GM11168 (cell line): ENCODE measurements at regions not wholly inside any gene's neighbourhood (a gene's known extent, or its start where the extent isn't known, plus 50 kb on each side); places are given as distances from the start of the nearest gene placed in this dataset.
"Not testable (repeated sequence)": the region's sequence is repeated elsewhere in the genome, so short reads cannot be mapped to it uniquely, and the experiment has no call there.

Experiments
- in situ Hi-C: fragments of 300-500 bp; cut with MboI; formaldehyde crosslinking; loops from one replicate; pipeline ENCODE4 v1.12.0; 2022; ENCODE audit warnings: low sequenced_read_pairs; ENCODE audit not compliant: unreplicated experiment

GRCh38 chr10:16105082-16105481 lies 244.8 kb upstream of the MINDY3 start:
- in situ Hi-C loops: loop anchor here (25.0 kb wide), 1 partner anchor 682 kb away; no protein-coding TSS in a partner anchor

GRCh38 chr10:16116404-16117304 lies 256.3 kb upstream of the MINDY3 start:
- in situ Hi-C loops: loop anchor here (25.0 kb wide), 1 partner anchor 671 kb away; no protein-coding TSS in a partner anchor

GRCh38 chr10:16117305-16117695 lies 257.0 kb upstream of the MINDY3 start:
- in situ Hi-C loops: loop anchor here (25.0 kb wide), 1 partner anchor 670 kb away; no protein-coding TSS in a partner anchor

- in situ Hi-C loops: loop anchor here (25.0 kb wide), 1 partner anchor 668 kb away; no protein-coding TSS in a partner anchor
Measured at GRCh38 chr10:16119445-16119844, 259.1 kb upstream of the MINDY3 start.

- in situ Hi-C loops: loop anchor here (25.0 kb wide), 1 partner anchor 667 kb away; no protein-coding TSS in a partner anchor
Measured at GRCh38 chr10:16120563-16120962, 260.3 kb upstream of the MINDY3 start.

GRCh38 chr10:16141499-16141898 lies 281.2 kb upstream of the MINDY3 start:
- in situ Hi-C loops: no loop called here

- in situ Hi-C loops: no loop called here
Measured at GRCh38 chr10:16146993-16147392, 286.7 kb upstream of the MINDY3 start.

- in situ Hi-C loops: no loop called here
Measured at GRCh38 chr10:16155834-16156233, 281.0 kb upstream of the PTER start.

GRCh38 chr10:16156681-16157080 lies 280.1 kb upstream of the PTER start:
- in situ Hi-C loops: no loop called here

- in situ Hi-C loops: not testable (repeated sequence)
Measured at GRCh38 chr10:16165067-16165466, 271.7 kb upstream of the PTER start.

GRCh38 chr10:16182144-16182543 lies 254.7 kb upstream of the PTER start:
- in situ Hi-C loops: no loop called here

GRCh38 chr10:16182688-16183087 lies 254.1 kb upstream of the PTER start:
- in situ Hi-C loops: no loop called here

- in situ Hi-C loops: no loop called here
Measured at GRCh38 chr10:16184096-16184597, 252.7 kb upstream of the PTER start.

GRCh38 chr10:16184906-16185305 lies 251.9 kb upstream of the PTER start:
- in situ Hi-C loops: no loop called here

- in situ Hi-C loops: no loop called here
Measured at GRCh38 chr10:16186564-16186963, 250.2 kb upstream of the PTER start.

- in situ Hi-C loops: no loop called here
Measured at GRCh38 chr10:16187161-16187560, 249.6 kb upstream of the PTER start.

- in situ Hi-C loops: no loop called here
Measured at GRCh38 chr10:16192337-16192736, 244.5 kb upstream of the PTER start.

- in situ Hi-C loops: no loop called here
Measured at GRCh38 chr10:16193241-16193640, 243.6 kb upstream of the PTER start.

- in situ Hi-C loops: no loop called here
Measured at GRCh38 chr10:16195178-16195769, 241.5 kb upstream of the PTER start.

- in situ Hi-C loops: no loop called here
Measured at GRCh38 chr10:16195894-16196293, 240.9 kb upstream of the PTER start.

- in situ Hi-C loops: no loop called here
Measured at GRCh38 chr10:16199216-16199615, 237.6 kb upstream of the PTER start.
